ENCODE measurements at regions not wholly inside any gene's neighbourhood (a gene's known extent, or its start where the extent isn't known, plus 50 kb on each side); places are given as distances from the start of the nearest gene placed in this dataset.

GRCh38 chr1:114034567-114035303, 55.5 kb downstream of the OLFML3 start:
- H3K27me3 ChIP-seq (ENCODE audit: insufficient read depth), result no peaks in the 10 kb centered on the region
- TF ChIP-seq NANOG (IDR thresholded peaks at IDR 0.05; ENCODE audit: borderline replicate concordance) (peak; percentile 92), POLR2AphosphoS5 (IDR thresholded peaks at IDR 0.05; ENCODE audit: low read depth) (peak; percentile 47), REST (IDR thresholded peaks at IDR 0.05; ENCODE audit: unreplicated experiment) (no peak), CTCF (conservative IDR thresholded peaks at IDR 0.05; ENCODE audit: low read depth in 2 of 2) (no peak), EZH2phosphoT487 (IDR thresholded peaks at IDR 0.05; ENCODE audit: unreplicated experiment) (no peak), ETS1 (IDR thresholded peaks at IDR 0.05) (no peak), ZNF114 (CRISPR knock-in tag; IDR thresholded peaks at IDR 0.05) (no peak), ZNF331 (CRISPR knock-in tag; IDR thresholded peaks at IDR 0.05; ENCODE audit: low read depth) (no peak)
- H3K27ac ChIP-seq (ENCODE audit: low read depth), result peak overlapping the region; percentile 98
- no peaks in the 10 kb centered on the region for H3K36me3 ChIP-seq (ENCODE audit: insufficient read depth)
- peak; percentile 18 for DNase-seq (ENCODE audit: low spot score)
- ATAC-seq, result no peak
- no peaks in the 10 kb centered on the region for H3K9me3 Mint-ChIP-seq
- H3K4me3 Mint-ChIP-seq, result no peak overlapping the region
- peaks cover 53% of the 10 kb centered on the region for H3K4me1 ChIP-seq (ENCODE audit: insufficient read depth)
- peak overlapping the region; percentile 51 for H3K4me3 ChIP-seq
- peaks cover 16% of the 10 kb centered on the region for H3F3A ChIP-seq (replicated peaks; ENCODE audit: low read depth)
- peaks cover 2% of the 10 kb centered on the region; the same call in 1 of the 2 replicates for H3K9me2 ChIP-seq (ENCODE audit: insufficient read depth)
- no peak overlapping the region for H2AFZ ChIP-seq
- H3K79me2 ChIP-seq (replicated peaks; ENCODE audit: insufficient read depth), result peaks cover 5% of the 10 kb centered on the region; the same call in 1 of the 2 replicates
- H4K20me1 ChIP-seq (replicated peaks; ENCODE audit: insufficient read depth), result no peaks in the 10 kb centered on the region
- H3K36me3 Mint-ChIP-seq (ENCODE audit: low read depth), result peaks cover 3% of the 10 kb centered on the region; the same call in 1 of the 3 replicates
- H3K27ac Mint-ChIP-seq, result no peak overlapping the region; the same call in 1 of the 2 replicates
- peaks cover 37% of the 10 kb centered on the region for H3K4me1 Mint-ChIP-seq
- peak overlapping the region; percentile 75 for H3K4me2 ChIP-seq
- H3K27me3 Mint-ChIP-seq (ENCODE audit: insufficient read depth, low read depth, poor library complexity), result peaks cover 5% of the 10 kb centered on the region
